ENCODE measurements at regions not wholly inside any gene's neighbourhood (a gene's known extent, or its start where the extent isn't known, plus 50 kb on each side); places are given as distances from the start of the nearest gene placed in this dataset.
"Not testable (repeated sequence)": the region's sequence is repeated elsewhere in the genome, so short reads cannot be mapped to it uniquely, and the experiment has no call there.

- DNase-seq (ENCODE audit: low read depth), result no peak
Observed at GRCh38 chr6:156601152-156602065, 175.8 kb upstream of the ARID1B start.

- DNase-seq (ENCODE audit: low read depth), result no peak
Observed at GRCh38 chr6:156600678-156601077, 176.5 kb upstream of the ARID1B start.

- DNase-seq (ENCODE audit: low read depth), result no peak
Observed at GRCh38 chr6:156599978-156600590, 177.1 kb upstream of the ARID1B start.

GRCh38 chr6:156599366-156599765, 177.8 kb upstream of the ARID1B start:
- no peak for DNase-seq (ENCODE audit: low read depth)

GRCh38 chr6:156598855-156599180, 178.4 kb upstream of the ARID1B start:
- DNase-seq (ENCODE audit: low read depth), result no peak

- no peak for DNase-seq (ENCODE audit: low read depth)
Observed at GRCh38 chr6:156598071-156598854, 178.9 kb upstream of the ARID1B start.

GRCh38 chr6:156597095-156597494, 180.1 kb upstream of the ARID1B start:
- no peak for DNase-seq (ENCODE audit: low read depth)

GRCh38 chr6:156595476-156595875, 181.7 kb upstream of the ARID1B start:
- DNase-seq (ENCODE audit: low read depth), result no peak

GRCh38 chr6:156593893-156594292, 183.3 kb upstream of the ARID1B start:
- no peak for DNase-seq (ENCODE audit: low read depth)

GRCh38 chr6:156593127-156593526, 184.1 kb upstream of the ARID1B start:
- no peak for DNase-seq (ENCODE audit: low read depth)

- no peak for DNase-seq (ENCODE audit: low read depth)
Observed at GRCh38 chr6:156590482-156590881, 186.7 kb upstream of the ARID1B start.

GRCh38 chr6:156589281-156589680, 187.9 kb upstream of the ARID1B start:
- DNase-seq (ENCODE audit: low read depth), result no peak

- DNase-seq (ENCODE audit: low read depth), result no peak
Observed at GRCh38 chr6:156587751-156588301, 189.4 kb upstream of the ARID1B start.

- no peak for DNase-seq (ENCODE audit: low read depth)
Observed at GRCh38 chr6:156587071-156587470, 190.1 kb upstream of the ARID1B start.

GRCh38 chr6:156585859-156586258, 191.3 kb upstream of the ARID1B start:
- DNase-seq (ENCODE audit: low read depth), result no peak

- not testable (repeated sequence) for DNase-seq (ENCODE audit: low read depth)
Observed at GRCh38 chr6:156584121-156584520, 193.1 kb upstream of the ARID1B start.

GRCh38 chr6:156583083-156583482, 194.1 kb upstream of the ARID1B start:
- DNase-seq (ENCODE audit: low read depth), result no peak

- DNase-seq (ENCODE audit: low read depth), result no peak
Observed at GRCh38 chr6:156582509-156582992, 194.6 kb upstream of the ARID1B start.

GRCh38 chr6:156579564-156579963, 197.6 kb upstream of the ARID1B start:
- no peak for DNase-seq (ENCODE audit: low read depth)

GRCh38 chr6:156577749-156578148, 199.4 kb upstream of the ARID1B start:
- DNase-seq (ENCODE audit: low read depth), result no peak

GRCh38 chr6:156575361-156575760, 201.8 kb upstream of the ARID1B start:
- DNase-seq (ENCODE audit: low read depth), result no peak

GRCh38 chr6:156564807-156565149, 212.4 kb upstream of the ARID1B start:
- DNase-seq (ENCODE audit: low read depth), result no peak
